ENCODE measurements at regions not wholly inside any gene's neighbourhood (a gene's known extent, or its start where the extent isn't known, plus 50 kb on each side); places are given as distances from the start of the nearest gene placed in this dataset.
"Not testable (repeated sequence)": the region's sequence is repeated elsewhere in the genome, so short reads cannot be mapped to it uniquely, and the experiment has no call there.

- not testable (repeated sequence) for TF ChIP-seq POLR2A (IDR thresholded peaks at IDR 0.05); CTCF (IDR thresholded peaks at IDR 0.05 in 8 of 11, conservative IDR thresholded peaks at IDR 0.05 in 3 of 11)
These were observed 90.6 kb upstream of the CD44 start for GRCh38 chr11:35048346-35048745.

Measured in spleen (tissue), 7 donors.